ENCODE measurements at regions not wholly inside any gene's neighbourhood (a gene's known extent, or its start where the extent isn't known, plus 50 kb on each side); places are given as distances from the start of the nearest gene placed in this dataset.

GRCh38 chr9:134568116-134568515 is 73.5 kb upstream of the COL5A1 start:
- no peak for TF ChIP-seq CTCF (IDR thresholded peaks at IDR 0.05)
- peak; percentile 50 for ATAC-seq (ENCODE audit: low FRiP score)
- no peak for DNase-seq (ENCODE audit: low spot score)

GRCh38 chr9:134568811-134569210 is 72.8 kb upstream of the COL5A1 start:
- DNase-seq (ENCODE audit: low spot score) (no peak), ATAC-seq (ENCODE audit: low FRiP score) (no peak)
- TF ChIP-seq CTCF (IDR thresholded peaks at IDR 0.05): no peak

GRCh38 chr9:134569626-134570025 is 72.0 kb upstream of the COL5A1 start:
- DNase-seq (ENCODE audit: low spot score) (no peak), ATAC-seq (ENCODE audit: low FRiP score) (no peak)
- TF ChIP-seq CTCF (IDR thresholded peaks at IDR 0.05): no peak

- ATAC-seq (ENCODE audit: low FRiP score) (no peak), DNase-seq (ENCODE audit: low spot score) (no peak)
- no peak for TF ChIP-seq CTCF (IDR thresholded peaks at IDR 0.05)
These were observed 71.4 kb upstream of the COL5A1 start for GRCh38 chr9:134570151-134570621.

- DNase-seq (ENCODE audit: low spot score) (no peak), ATAC-seq (ENCODE audit: low FRiP score) (no peak)
These were observed 70.8 kb upstream of the COL5A1 start for GRCh38 chr9:134570711-134571325.

GRCh38 chr9:134571326-134571931 is 70.2 kb upstream of the COL5A1 start:
- ATAC-seq (ENCODE audit: low FRiP score) (no peak), DNase-seq (ENCODE audit: low spot score) (no peak)
- TF ChIP-seq CTCF (IDR thresholded peaks at IDR 0.05): no peak

More at GRCh38 chr9:134570711-134571325, 70.8 kb upstream of the COL5A1 start:
- TF ChIP-seq CTCF (IDR thresholded peaks at IDR 0.05): no peak
